ENCODE measurements at regions not wholly inside any gene's neighbourhood (a gene's known extent, or its start where the extent isn't known, plus 50 kb on each side); places are given as distances from the start of the nearest gene placed in this dataset.

DNA sequence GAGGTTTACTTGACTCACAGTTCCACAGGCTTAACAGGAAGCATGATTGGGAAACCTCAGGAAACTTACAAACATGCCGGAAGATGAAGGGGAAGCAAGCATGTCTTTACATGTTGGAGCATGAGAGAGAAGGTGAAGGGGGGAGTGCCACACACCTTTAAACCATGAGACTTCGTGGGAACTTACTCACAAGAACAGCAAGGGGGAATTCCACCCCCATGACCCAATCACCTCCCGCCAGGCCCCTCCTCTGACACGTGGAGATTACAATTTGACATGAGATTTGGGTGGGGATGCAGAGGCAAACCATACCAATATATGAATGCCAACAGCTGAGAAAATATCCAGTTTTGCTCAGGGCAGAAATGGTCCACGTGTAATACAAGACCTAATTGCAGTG, 518.6 kb downstream of the VRK1 start:
- DNase-seq = no peak

DNA sequence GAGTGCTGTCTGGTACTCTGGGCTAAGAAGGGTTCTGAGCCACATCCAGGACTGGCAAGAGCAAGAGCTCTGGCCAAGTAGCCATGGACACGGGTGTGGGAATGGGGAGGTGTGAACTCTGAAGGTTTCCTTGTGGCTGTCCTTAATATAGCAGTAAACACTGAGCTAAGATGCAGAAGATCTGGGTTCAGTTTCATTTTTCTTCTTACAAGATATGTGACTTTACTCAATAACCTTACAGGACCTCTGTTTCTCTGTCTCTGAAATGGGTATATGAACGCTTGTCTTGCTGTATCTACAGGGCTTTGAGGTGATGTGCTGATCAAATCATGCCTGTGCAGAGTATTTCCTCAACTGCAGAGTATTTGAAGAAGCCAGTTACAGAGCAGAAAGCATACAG, 521.2 kb downstream of the VRK1 start:
- no peak for DNase-seq

DNA sequence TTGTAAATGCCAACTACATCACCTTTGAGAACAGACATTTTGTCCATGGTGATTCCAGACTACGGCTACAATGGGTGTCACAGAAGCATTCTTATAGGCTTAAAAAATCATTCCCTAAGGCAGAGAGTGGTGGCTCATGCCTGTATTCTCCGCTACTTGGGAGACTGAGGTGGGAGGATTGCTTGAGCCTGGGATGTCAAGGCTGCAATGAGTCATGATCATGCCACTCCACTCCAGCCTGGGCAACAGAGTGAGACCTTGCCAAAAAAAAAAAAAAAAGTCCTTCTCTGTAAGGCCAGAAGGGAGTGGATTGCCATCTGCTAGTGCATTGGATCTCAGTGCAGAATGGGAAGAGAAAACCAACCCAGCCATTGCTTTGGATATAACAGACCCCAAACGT, 522.5 kb downstream of the VRK1 start:
- DNase-seq = no peak

DNA sequence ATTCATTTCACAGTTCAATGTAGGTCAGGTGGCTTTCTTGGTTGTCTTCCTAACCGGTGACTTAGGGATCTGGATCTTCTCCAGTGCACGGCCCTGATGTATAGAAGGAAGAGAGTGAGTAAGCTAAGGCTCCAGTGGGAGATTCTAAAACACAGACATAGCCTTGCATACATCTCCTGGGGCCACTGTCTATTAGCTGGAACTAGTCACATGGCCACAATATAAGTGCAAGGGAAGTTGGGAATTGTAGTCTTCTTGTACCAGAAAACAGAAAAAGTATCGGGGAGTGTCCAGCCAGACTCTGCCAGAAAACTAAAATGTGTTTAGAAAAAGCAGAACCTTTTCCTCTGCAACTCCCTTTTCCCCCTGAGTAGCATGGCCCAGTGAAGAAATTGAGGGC, 531.6 kb downstream of the VRK1 start:
- DNase-seq = no peak

DNA sequence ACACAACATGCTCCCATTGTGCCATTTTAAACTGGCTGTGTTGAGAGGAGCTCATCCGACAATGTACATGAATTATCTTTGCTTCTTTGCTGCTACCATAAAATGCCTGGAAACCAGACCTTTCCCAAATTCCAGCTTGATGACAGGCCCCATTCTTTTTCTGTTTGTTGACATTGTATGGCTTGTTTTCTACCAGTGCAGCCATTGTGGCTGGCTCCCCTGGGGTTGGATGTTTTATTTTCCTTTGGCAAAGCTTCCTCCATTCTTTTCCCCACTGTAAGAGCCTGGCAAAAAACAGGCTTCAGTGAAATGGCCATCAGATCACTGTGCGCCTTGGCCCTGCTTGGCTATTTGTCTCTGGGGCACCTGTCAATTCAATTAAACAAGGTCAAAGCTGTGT, 532.5 kb downstream of the VRK1 start:
- no peak for DNase-seq

DNA sequence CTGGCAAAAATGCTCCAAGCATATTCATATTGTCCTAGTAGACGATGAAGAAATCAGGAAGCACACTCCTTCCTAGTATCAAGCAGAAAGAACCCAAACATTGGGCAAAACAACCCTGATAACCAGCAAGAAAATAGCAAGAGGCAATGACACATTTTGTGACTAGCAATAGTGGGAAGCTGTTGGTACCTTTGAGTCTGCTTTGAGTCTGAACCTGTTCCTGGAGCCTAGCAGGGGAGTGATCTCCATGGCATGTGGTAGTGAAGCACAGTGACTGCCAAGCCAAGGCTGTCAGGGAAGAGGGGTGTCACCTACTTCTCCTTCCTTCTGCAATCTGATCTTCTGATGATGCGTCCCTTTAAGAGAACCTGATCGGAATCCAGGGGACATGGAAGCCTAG, 533.9 kb downstream of the VRK1 start:
- no peak for DNase-seq

DNA sequence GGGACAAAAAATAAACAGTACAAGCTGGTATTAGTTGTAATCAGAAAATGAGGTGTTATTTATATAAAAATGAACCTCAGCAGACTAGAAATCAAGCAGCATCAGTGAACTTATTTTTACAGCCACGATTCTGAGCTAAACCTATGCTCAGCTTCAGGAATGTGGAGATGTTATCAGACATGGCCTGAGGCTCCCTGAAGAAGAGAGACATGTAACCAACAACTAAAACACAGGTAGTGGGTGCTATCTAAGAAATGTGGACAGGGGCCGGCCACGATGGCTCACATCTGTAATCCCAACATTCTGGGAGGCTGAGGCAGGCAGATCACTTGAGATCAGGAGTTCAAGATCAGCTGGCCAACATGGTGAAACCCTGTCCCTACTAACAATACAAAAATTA, 534.3 kb downstream of the VRK1 start:
- no peak for DNase-seq

DNA sequence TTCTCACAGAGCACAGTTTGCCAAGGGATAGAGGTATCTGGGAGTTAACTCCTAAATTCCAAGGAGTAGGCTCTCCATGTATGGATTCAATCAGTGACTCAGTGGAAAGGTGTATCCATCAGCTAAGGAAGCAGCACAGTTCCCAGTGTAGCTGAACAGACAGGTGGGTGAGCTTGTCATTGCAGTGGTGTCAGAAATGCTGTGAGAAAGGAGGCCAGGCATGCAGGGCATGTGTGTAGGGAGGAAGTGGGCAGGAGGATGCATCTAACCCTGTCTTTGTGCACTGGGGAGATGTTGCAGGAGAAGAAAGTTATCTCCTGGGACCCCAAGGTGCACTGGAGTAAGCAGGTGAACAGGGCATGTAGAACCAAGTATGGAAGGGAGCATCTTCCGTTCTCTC, 539.0 kb downstream of the VRK1 start:
- no peak for DNase-seq

DNA sequence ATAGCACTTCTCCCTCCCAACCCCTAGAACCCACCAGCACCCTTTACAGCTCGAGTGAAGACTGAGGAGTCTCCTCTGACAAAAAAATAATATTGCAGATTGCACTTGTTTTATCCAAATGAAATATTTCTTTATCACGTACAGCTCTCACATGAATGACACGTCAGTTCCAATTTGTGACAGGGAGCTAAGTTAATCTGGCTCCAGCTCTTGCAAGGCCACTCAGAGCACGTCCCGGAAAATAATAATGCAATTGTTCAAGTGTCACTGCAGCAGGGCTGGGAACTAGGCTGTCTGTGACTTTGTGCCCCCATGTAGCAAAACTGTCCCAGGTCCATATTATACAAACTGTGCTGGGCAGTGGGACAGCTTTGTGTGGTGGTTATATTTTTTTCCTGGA, 539.6 kb downstream of the VRK1 start:
- DNase-seq = no peak

DNA sequence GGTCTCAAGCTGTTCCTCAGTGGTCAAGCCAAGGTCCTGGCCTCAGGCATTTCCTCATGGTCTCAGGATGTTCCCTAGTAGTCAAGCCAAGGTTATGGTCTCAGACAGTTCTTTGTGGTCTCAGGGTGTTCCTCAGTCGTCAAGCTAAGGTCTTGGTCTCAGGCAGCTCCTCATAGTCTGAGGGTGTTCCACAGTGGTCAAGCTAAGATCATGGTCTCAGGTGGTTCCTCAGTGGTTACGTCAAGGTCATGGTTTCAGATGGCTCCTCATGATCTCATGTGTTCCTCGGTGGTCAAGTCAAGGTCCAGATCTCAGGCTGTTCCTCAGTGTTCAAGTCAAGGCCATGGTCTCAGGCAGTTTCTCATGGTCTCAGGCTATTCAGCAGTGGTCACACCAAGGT, 540.1 kb downstream of the VRK1 start:
- DNase-seq = no peak

DNA sequence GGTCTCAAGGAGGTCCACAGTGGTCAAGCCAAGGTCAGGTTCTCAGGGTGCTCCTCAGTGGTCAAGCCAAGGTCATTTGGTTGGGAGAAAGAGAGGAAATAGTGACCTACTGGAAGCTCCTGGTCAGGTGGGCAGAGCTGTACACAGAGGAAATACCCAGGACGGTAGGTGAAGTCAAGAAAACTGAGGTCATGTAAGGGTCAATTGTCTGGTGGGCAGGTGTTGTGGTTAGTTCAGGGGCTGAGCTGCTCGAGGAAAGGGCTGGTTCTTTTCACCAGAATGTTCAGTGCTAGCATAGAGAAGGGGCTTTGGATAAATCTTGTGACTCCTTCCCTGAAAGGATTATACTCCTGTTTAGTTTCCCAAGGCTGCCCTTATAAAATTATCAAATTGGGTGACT, 540.5 kb downstream of the VRK1 start:
- no peak for DNase-seq

DNA sequence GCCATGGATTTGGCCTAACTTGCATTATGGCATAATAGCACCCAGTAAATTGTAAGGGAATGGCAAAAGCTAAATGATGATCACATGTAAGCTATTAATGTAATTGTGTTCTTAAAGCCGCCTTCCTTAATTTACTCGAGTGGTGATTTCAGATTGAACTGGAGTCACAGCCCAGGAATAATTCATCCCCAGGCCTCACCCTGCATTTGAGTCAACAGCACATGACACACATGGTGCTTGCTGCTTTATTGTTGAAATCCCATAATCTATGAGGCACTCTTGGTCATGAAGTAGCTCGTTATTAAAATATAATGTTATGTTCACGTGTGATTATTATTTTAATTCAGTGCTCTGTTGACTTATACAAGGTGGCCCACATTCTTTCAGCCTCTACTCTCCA, 547.5 kb downstream of the VRK1 start:
- DNase-seq = no peak

DNA sequence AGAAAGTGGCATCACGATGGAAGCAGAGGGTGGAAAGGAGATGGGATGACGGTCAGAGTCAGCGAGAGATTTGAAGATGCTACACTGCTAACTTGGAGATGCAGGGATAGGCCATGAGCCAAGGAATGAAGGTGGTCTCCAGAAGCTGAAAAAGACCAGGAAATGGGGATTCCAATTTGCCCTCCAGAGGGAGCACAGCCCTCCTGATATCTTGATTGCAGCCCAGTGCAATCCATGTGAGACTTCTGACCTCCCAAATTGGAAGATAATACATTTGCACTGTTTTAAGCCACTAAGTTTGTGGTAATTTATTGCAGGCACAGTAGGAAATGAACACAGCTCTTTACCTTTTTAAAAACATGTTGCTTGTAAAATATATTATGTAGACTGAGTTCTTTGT, 549.5 kb downstream of the VRK1 start:
- no peak for DNase-seq

DNA sequence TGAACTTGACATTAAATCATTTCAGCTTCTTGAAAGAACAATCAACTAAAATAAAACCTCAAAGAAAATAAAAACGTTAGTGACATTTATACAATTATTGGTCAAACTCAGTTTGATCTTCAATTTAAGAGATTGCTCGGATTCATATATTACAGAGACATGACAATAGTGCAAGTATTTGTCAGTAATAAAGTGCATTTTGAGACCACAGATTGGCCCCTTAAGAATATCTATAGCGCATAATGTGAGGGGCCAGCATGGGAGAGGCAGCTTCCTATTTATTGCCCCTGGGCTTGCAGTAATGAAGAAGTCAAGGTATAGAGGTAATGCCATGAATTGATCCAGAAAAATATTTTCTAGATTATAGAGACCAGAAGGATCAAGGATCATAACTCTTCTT, 552.3 kb downstream of the VRK1 start:
- no peak for DNase-seq

DNA sequence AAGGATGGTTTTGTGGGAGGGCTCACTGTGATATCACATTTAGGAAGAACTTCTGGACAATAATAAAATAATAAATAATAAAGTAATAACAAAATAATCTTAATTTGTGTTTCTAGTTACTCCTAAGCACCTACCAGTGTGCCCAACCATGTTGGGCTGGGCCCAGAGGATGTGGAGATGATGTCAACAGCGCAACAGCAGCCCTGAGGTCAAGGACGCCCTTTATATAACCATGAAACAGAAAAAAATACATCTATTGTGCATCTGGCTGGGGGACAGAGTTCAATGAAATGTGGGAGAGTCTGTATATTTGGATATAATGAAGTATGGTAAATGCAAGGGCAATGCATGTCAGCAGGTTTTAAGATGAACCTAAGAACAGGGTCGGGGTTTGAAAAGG, 552.8 kb downstream of the VRK1 start:
- no peak for DNase-seq

DNA sequence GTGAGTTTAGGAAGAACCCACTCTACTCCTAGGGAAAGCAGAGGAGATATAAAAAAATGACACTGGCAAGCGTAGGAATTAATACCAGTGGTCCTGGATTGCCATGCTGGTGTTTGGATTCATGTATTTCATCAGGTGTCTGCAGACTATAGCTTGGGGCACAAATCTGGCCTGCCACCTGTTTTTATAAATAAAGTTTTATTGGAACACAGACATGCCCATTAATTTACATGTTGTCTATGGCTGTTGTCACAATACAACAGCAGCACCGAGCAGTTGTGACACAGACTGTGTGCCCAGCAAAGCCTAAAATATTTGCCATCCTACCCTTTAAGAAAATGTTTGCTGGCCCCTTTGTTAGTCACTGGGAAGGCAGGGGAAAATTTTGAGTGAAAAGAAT, 553.2 kb downstream of the VRK1 start:
- no peak for DNase-seq

DNA sequence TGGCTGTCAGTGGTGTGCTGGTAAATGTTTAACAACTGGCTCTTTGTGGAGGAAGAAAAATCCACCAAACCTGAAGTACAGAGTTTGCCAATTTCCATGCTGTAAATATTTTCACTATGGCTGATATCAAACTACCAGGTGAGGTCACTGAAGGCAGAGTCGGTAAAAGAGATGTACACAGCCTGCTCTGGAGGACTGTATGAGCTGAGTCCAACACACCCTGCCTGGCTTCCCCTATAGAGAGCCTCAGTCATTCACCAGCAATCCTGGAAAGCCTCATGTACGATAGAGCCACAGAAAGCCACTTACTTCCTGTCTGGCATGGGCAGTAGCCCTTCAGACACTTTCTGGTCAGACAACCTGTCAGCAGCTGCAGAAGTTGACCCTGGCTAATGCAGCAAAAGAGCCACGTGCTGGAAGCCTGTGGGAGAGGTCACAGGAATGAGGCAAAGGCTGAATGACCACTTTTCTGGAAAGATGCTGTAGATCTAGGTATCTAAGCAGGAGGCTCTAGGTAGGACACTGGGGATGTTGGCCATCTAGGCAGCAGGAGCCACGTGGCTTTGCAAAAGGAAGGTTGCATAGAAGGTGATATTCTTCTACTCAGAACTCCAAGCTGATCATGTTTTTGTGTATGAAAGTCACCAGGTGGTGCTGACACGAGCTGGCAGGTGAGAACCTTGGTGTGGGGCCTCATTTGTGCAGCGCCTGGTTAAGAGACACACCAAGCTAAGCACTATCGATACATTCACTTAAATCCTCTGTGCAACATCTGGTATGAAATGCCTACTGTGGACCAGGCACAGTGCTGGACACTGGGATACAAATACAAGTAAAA, 553.9 kb downstream of the VRK1 start:
- no peak for DNase-seq

DNA sequence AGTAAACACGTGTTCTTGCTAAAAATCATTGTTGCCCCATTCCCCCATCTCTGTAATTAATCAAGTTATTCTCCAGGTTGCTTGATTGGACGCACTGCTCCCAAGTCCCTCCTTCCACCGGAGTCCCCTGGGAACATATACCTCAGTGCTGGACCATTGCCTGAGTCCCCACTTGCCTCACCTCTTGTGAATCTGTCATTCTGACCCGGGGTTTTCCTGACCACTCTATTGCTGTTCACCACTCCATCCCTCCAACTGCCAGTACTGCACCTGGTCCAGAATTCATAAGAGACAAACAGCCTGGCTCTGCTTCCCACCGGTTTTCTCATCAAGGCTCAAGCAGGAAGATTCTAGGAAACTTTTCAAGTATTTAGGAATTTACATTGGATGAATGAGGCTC, 555.9 kb downstream of the VRK1 start:
- DNase-seq = no peak

DNA sequence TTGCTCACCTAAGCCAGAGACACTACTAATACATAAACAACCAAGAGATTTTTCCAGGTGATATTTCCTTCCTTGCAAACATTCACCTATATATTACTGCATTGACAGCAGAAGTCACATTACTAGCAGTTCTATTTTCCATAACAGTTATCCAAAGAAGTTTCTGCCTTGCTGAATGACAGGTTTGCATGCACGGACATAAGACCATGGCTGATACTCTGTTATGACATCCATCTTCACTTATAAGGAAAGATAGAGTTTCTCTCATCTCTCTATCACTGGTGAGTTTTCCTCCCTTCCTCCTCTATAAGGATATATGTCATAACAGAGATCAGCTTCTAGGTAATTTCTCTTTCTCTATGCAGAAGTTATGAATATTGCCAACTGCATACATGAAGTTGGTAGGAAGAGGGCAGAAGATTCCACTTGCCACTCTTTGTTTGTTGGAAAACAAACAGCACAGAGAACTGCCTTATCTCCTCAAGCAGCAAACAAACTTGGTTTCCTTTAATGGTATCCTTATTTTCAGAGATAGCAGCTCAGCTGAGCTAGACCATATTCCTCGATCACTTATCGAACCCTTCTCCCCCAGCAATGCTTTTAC, 557.0 kb downstream of the VRK1 start:
- DNase-seq = no peak

DNA sequence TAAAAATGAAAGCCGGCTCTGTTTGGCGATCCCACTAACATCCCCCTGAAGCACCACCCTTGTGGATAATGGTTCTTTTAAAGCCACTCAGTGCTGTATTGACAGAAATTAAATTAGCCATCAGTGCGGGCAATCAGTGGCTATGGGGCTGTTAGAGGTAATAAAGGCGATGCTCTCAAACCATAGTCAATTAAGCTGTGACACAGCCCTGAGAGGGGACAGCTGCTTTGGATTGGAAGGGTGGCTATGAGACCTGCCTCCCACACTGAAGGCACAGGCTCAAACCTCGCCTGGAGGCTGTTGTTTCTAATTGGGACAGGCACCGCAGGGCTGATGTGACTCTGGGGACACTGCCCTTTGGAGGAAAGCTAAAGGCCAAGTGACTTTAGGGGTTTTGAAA, 562.2 kb downstream of the VRK1 start:
- no peak for DNase-seq

DNA sequence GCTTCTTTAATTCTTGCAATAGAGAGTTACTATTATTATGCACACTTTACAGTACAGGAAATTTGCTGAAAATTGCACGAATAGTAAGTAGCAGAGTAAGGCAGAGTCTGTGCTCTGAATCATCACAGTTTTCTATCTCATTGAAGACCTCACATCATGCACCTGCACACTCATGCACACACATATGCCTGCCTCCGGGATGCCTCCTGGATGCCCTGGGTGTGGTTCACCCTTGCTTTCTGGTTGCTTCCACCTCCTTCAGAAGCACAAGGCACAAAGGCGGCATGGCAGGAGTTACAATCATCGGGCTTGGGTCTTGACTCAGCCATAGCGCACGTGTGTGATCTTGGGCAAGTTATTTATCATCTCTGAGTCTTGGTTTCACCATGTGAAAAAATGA, 564.0 kb downstream of the VRK1 start:
- no peak for DNase-seq

DNA sequence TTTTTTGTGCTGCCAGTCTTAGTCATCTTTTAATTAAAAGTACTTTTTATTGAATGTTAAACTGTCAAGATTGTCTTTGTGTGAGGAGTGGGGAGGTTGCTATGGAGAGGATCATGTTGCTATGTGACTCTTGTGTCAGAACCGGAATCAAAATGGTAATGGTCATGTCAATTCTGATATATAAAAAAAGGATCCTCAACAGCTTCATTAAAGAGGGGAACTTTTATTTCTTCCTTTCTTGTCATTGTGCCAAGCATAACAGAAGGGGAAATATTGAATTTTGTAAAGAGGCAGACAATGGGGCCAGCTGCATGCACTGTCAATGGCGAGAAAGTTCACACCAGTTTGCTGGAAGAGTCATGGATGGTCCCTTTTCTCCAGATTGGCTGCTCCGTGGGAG, 564.8 kb downstream of the VRK1 start:
- no peak for DNase-seq

DNA sequence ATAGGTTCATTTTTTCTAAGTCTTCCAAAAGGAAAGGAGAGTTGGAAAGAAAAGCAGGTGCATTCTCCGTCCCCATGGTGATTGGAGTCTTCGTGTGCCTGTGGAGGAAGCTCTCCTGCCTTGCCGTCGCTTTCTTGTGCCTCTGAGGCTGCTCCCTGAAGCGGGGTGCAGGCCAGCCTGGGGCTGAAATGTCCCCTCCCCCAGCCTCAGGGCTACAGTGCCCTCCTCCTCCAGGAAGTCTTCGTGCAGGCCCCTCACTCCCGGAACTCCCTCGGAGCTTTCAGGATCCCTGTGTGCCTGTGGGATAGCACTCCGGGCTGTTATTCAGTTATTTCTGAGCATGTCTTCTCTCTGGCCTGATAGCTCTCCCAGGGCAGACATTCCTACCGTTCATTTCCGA, 569.2 kb downstream of the VRK1 start:
- DNase-seq = no peak

DNA sequence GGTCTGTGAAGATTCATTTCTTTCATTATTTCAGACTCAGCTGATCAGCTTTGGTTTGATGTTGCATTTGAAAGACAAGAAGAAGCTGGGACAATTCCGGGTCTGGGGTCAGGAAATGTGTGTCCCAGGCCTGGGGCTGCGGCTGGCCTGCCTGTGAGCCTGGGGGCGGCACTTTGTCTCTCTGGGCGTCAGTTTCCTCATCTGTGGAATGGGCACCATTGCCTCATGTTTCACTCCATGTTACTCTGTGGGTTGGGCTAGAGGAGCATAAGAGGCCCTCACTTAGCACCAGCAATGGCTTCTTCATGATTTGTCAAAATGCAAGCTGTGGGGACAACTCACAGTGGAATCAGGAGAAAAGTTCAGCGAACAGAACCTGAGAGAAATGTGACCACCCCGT, 570.1 kb downstream of the VRK1 start:
- no peak for DNase-seq

DNA sequence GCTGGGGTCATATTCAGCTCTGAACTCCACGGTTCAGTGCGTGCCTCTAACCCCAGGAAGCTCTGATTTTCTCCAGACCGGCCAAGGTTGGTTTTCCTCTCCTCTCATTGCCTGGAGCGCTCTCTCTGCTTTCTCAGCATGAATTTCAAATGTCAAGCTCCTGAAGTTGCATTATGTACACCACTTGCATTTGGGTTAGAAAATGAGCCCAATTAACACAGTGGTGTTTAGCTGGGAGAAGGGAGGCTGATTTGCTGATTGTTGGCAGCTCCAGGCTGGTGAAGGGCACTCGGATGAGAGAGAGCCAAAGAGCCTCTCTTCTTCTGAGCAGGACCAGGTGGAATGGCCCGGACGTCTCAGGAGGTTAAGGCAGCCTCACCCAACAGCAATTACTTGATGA, 570.9 kb downstream of the VRK1 start:
- DNase-seq = no peak

Measured in inflammatory macrophage treated with lipopolysaccharide for 1 hour (primary cell).